ENCODE measurements at regions not wholly inside any gene's neighbourhood (a gene's known extent, or its start where the extent isn't known, plus 50 kb on each side); places are given as distances from the start of the nearest gene placed in this dataset.

DNA sequence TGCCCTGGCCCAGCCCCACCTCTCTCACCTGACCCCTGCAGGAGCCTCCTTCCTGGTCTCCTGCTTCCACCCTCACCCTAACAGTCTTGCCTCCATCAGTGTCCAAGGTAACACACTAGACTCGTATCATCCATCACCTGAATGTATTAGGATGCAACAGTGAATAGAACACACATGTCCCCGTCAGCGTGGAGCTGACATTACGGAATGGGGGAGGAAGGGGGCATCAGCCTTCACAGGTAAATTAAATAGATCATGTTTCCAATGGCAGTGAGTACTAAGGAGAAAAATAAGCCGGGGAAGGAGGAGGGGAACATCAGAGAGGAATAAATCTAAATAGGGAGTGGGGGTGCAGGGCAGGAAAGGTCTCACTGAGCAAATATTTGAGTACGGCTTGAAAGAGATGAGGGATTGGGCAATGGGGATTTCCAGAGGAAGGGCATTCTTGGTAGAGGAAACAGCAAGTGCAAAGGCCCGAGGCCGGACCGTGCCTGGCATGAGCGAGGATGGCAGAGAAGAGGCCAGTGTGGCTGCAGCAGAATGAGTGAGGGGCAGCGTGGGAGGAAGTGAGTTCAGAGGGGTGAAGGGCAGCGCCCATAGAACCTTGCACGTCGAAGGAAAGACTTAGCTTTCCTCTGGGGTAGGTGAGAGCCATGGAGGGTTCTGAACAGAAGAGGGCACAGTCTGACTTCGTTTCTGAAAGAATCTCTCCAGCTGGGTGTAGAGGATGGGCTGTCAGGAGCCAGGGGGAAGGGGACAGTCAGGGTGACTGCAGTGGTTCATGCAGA is 110.1 kb upstream of the PTPN1 start:
- TF ChIP-seq, protein P1, sequence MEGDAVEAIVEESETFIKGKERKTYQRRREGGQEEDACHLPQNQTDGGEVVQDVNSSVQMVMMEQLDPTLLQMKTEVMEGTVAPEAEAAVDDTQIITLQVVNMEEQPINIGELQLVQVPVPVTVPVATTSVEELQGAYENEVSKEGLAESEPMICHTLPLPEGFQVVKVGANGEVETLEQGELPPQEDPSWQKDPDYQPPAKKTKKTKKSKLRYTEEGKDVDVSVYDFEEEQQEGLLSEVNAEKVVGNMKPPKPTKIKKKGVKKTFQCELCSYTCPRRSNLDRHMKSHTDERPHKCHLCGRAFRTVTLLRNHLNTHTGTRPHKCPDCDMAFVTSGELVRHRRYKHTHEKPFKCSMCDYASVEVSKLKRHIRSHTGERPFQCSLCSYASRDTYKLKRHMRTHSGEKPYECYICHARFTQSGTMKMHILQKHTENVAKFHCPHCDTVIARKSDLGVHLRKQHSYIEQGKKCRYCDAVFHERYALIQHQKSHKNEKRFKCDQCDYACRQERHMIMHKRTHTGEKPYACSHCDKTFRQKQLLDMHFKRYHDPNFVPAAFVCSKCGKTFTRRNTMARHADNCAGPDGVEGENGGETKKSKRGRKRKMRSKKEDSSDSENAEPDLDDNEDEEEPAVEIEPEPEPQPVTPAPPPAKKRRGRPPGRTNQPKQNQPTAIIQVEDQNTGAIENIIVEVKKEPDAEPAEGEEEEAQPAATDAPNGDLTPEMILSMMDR (IDR thresholded peaks at IDR 0.05; ENCODE audit: insufficient read depth, low read length, poor library complexity, severe bottlenecking): no peak
- no peak for TF ChIP-seq EZH2phosphoT487 (conservative IDR thresholded peaks at IDR 0.05; ENCODE audit: low read length)

Data from SU-DHL-6 (cell line).